ENCODE measurements at regions not wholly inside any gene's neighbourhood (a gene's known extent, or its start where the extent isn't known, plus 50 kb on each side); places are given as distances from the start of the nearest gene placed in this dataset.

GRCh38 chr2:166545473-166545872, 51.4 kb upstream of the SCN7A start:
- Histone ChIP-seq H3K4me1 (ENCODE audit: control insufficient read depth, insufficient read depth, low read length) (no peaks in the 10 kb centered on the region), H3K27me3 (ENCODE audit: control insufficient read depth, insufficient read depth, low read length) (no peaks in the 10 kb centered on the region), H3K4me3 (ENCODE audit: low read length) (no peak overlapping the region), H3K36me3 (ENCODE audit: control insufficient read depth, insufficient read depth, low read length) (no peaks in the 10 kb centered on the region), H3K27ac (ENCODE audit: low read length) (no peak overlapping the region), H3K9me3 (ENCODE audit: control insufficient read depth, insufficient read depth, low read length) (no peaks in the 10 kb centered on the region)
- Mint-ChIP-seq H3K4me3 (no peak overlapping the region), H3K27me3 (ENCODE audit: low read depth in 2 of 2) (no peaks in the 10 kb centered on the region), H3K36me3 (no peaks in the 10 kb centered on the region), H3K27ac (no peak overlapping the region), H3K9me3 (peaks cover 0 to 6% of the 10 kb centered on the region in 2 donors), H3K4me1 (no peaks in the 10 kb centered on the region)
- ATAC-seq (no peak), DNase-seq (no peak)
- TF ChIP-seq CTCF (IDR thresholded peaks at IDR 0.05) = no peak
- intact Hi-C loops (cut with micrococcal nuclease) = no loop called here
